ENCODE measurements at regions not wholly inside any gene's neighbourhood (a gene's known extent, or its start where the extent isn't known, plus 50 kb on each side); places are given as distances from the start of the nearest gene placed in this dataset.

DNA sequence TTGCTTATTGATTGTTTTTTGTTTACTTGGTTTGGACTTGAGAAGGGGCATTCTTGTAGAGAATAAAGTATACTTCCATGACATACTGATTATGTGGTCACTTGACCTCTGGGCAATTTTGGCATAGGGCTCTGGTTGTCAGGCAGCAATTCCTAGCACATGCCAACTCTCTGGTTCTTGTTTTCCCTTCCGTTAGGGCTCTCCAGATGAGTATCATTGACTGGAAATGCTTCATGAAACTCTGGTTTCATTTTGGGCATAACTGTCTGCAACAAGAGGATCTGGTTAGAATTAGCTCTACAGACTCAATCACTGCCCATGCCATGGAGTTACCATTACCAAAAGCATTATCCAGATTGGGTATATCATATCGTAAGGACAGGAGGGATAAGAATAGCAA, 1057.9 kb downstream of the FAT4 start:
- TF ChIP-seq, protein P1, sequence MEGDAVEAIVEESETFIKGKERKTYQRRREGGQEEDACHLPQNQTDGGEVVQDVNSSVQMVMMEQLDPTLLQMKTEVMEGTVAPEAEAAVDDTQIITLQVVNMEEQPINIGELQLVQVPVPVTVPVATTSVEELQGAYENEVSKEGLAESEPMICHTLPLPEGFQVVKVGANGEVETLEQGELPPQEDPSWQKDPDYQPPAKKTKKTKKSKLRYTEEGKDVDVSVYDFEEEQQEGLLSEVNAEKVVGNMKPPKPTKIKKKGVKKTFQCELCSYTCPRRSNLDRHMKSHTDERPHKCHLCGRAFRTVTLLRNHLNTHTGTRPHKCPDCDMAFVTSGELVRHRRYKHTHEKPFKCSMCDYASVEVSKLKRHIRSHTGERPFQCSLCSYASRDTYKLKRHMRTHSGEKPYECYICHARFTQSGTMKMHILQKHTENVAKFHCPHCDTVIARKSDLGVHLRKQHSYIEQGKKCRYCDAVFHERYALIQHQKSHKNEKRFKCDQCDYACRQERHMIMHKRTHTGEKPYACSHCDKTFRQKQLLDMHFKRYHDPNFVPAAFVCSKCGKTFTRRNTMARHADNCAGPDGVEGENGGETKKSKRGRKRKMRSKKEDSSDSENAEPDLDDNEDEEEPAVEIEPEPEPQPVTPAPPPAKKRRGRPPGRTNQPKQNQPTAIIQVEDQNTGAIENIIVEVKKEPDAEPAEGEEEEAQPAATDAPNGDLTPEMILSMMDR (IDR thresholded peaks at IDR 0.05; ENCODE audit: low read depth, low read length) = no peak
- Histone ChIP-seq H3K9me3 (ENCODE audit: severe bottlenecking) (no peaks in the 10 kb centered on the region), H3K4me3 (ENCODE audit: low read depth, low read length) (no peak overlapping the region), H3K36me3 (no peaks in the 10 kb centered on the region), H3K27me3 (ENCODE audit: insufficient read depth, low read depth, severe bottlenecking) (no peaks in the 10 kb centered on the region), H3K27ac (no peak overlapping the region)
- DNase-seq = no peak

DNA sequence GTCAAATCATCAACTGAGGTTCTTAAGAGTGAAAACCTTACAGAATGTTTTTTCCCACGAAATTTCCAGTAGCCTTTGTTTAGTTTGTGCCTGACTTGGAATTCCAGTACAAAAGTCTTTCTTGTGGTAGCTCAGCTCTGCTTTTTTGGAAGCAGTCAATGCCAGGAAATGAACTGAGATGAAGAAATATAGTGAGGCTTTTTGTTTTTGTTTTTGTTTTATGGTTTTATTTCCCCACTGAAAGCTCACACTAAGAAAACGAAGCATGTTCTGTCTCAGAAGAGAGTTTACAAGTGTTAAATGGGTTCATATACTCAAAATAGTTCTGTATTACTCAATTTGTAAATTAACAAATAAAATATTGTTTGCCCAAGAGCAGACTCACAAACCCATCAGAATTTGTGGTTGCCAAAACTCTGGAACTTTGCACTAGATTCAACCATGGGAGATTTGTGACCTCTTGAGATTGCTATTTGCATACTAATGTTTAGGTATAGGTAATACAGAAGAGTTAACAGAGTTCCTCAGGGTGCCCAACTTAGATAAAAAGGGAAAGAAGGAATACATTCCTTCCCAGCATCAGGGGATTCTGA, 1060.8 kb downstream of the FAT4 start:
- no peaks in the 10 kb centered on the region for H3K27me3 ChIP-seq (ENCODE audit: insufficient read depth, low read depth, severe bottlenecking)
- H3K36me3 ChIP-seq = no peaks in the 10 kb centered on the region
- DNase-seq = no peak
- H3K9me3 ChIP-seq (ENCODE audit: severe bottlenecking) = no peaks in the 10 kb centered on the region
- TF ChIP-seq, protein P1 (IDR thresholded peaks at IDR 0.05; ENCODE audit: low read depth, low read length) = no peak
- no peak overlapping the region for H3K4me3 ChIP-seq (ENCODE audit: low read depth, low read length)
- no peak overlapping the region for H3K27ac ChIP-seq

DNA sequence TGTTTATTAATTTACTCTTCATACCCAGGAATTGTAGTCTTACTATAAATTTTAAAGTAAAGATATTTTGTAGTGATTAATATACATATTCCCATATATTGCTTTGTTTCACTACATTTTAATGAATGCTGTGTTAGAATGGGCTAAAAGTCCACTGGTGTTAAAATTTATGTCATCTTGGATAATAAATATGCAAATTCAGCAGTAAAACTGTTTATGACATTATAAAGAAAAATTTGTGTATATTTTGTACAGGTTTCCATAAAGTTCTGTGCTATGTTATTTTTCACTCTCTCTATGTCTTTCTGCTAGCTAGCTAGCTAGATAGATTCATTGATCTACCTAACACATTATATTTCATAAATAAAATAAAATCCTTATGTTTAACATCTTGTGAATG, 1071.2 kb downstream of the FAT4 start:
- TF ChIP-seq, protein P1 (IDR thresholded peaks at IDR 0.05; ENCODE audit: low read depth, low read length) = no peak
- no peaks in the 10 kb centered on the region for H3K36me3 ChIP-seq

DNA sequence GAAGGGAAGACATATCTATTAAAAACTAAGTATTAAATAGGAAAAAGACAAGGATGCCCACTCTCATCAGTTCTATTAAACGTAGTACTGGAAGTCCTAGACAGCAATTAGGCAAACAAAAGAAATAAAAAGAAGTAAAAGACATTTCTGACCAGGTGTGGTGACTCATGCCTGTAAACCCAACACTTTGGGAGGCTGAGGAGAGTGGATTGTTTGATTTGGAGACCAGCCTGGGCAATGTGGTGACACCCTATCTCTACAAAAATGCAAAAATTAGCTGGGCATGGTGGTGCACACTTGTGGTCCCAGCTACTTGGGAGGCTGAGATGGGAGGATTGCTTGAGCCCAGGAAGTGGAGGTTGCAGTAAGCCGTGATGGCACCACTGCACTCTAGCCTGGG, 1071.8 kb downstream of the FAT4 start:
- TF ChIP-seq, protein P1 (IDR thresholded peaks at IDR 0.05; ENCODE audit: low read depth, low read length) = no peak
- H3K9me3 ChIP-seq (ENCODE audit: severe bottlenecking) = no peaks in the 10 kb centered on the region
- no peaks in the 10 kb centered on the region for H3K27me3 ChIP-seq (ENCODE audit: insufficient read depth, low read depth, severe bottlenecking)
- H3K27ac ChIP-seq = no peak overlapping the region
- no peak for DNase-seq
- no peak overlapping the region for H3K4me3 ChIP-seq (ENCODE audit: low read depth, low read length)
- H3K36me3 ChIP-seq = no peaks in the 10 kb centered on the region

More for the DNA sequence above, 1071.2 kb downstream of the FAT4 start:
- Histone ChIP-seq H3K9me3 (ENCODE audit: severe bottlenecking) (no peaks in the 10 kb centered on the region), H3K27ac (no peak overlapping the region), H3K27me3 (ENCODE audit: insufficient read depth, low read depth, severe bottlenecking) (no peaks in the 10 kb centered on the region), H3K4me3 (ENCODE audit: low read depth, low read length) (no peak overlapping the region)
- DNase-seq = no peak

DNA sequence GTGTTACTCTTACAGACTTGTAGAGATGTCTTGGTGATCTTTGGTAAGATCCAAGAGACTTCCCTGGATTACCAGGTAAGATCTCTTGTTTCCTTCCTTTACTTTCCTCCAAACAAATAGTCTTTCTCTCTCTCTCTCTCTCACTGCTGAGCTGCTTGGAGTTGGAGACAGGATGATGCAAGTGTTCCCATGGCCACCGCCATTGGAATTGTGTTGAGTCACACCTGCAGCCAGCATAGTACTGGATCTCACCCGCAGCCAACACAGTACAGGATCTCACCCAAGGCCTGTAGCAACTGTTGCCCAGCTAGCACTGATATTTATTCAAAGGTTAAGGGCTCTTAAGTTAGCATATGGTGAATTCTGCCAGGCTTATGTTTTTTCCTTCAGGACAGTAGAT, 1080.9 kb downstream of the FAT4 start:
- no peaks in the 10 kb centered on the region for H3K27me3 ChIP-seq (ENCODE audit: insufficient read depth, low read depth, severe bottlenecking)
- H3K9me3 ChIP-seq (ENCODE audit: severe bottlenecking) = no peaks in the 10 kb centered on the region
- no peak overlapping the region for H3K4me3 ChIP-seq (ENCODE audit: low read depth, low read length)
- no peak for DNase-seq
- H3K36me3 ChIP-seq = no peaks in the 10 kb centered on the region
- no peak overlapping the region for H3K27ac ChIP-seq
- TF ChIP-seq, protein P1 (IDR thresholded peaks at IDR 0.05; ENCODE audit: low read depth, low read length) = no peak

DNA sequence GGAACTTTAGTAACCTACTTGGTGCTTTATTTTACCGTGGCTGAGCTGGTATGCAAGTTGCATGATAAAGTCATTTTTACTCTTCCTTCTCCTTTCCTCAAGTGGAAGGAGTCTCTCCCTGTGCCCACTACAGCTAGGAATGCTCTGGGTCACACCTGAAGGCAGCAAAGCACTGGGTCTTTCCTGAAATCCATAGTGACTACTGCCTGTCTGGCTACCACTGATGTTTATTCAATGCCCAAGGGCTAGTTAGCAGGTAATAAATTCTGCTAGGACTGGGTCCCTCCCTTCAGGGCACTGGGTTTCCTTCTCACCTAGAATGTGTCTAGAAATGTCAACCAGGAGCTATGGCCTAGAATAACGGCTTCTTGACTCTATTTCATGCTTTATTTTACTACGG, 1081.4 kb downstream of the FAT4 start:
- H3K4me3 ChIP-seq (ENCODE audit: low read depth, low read length) = no peak overlapping the region
- no peaks in the 10 kb centered on the region for H3K36me3 ChIP-seq
- no peak overlapping the region for H3K27ac ChIP-seq
- DNase-seq = no peak
- TF ChIP-seq, protein P1 (IDR thresholded peaks at IDR 0.05; ENCODE audit: low read depth, low read length) = no peak
- H3K27me3 ChIP-seq (ENCODE audit: insufficient read depth, low read depth, severe bottlenecking) = no peaks in the 10 kb centered on the region
- H3K9me3 ChIP-seq (ENCODE audit: severe bottlenecking) = no peaks in the 10 kb centered on the region
